H9 (cell line): ENCODE measurements at regions not wholly inside any gene's neighbourhood (a gene's known extent, or its start where the extent isn't known, plus 50 kb on each side); places are given as distances from the start of the nearest gene placed in this dataset.

ENCODE experiments used
- DNase-seq: peaks from one replicate; pipeline ENCODE4 v3.0.0-alpha.2; 2017
- H2AFZ ChIP-seq: one replicate; pipeline ENCODE4 v1.6.1; 2013; ENCODE audit warnings: mild to moderate bottlenecking, low read length, control low read depth, moderate library complexity
- H2AK5ac ChIP-seq: 2 replicates; pipeline ENCODE4 v1.6.1; 2013; ENCODE audit warnings: low read length, control low read depth, mixed read lengths; ENCODE audit not compliant: insufficient read length
- H2BK120ac ChIP-seq: one replicate; pipeline ENCODE4 v1.6.1; 2013; ENCODE audit warnings: low read depth, mild to moderate bottlenecking, low read length, control low read depth, inconsistent platforms; ENCODE audit not compliant: poor library complexity, severe bottlenecking
- H2BK12ac ChIP-seq: 2 replicates; pipeline ENCODE4 v1.6.1; 2013; ENCODE audit warnings: low read length, control low read depth, mixed read lengths, low read depth; ENCODE audit not compliant: insufficient read length
- H2BK15ac ChIP-seq: 2 replicates; pipeline ENCODE4 v1.6.1; 2013; ENCODE audit warnings: low read depth, low read length, control low read depth
- H2BK20ac ChIP-seq: one replicate; pipeline ENCODE4 v1.6.1; 2013; ENCODE audit warnings: low read depth, mild to moderate bottlenecking, low read length, control low read depth, inconsistent platforms; ENCODE audit not compliant: poor library complexity, severe bottlenecking
- H2BK5ac ChIP-seq: 2 replicates; pipeline ENCODE4 v1.6.1; 2013; ENCODE audit warnings: low read length, control low read depth, mixed read lengths; ENCODE audit not compliant: insufficient read length
- H3K14ac ChIP-seq: 2 replicates; pipeline ENCODE4 v1.6.1; 2013; ENCODE audit warnings: low read length, control low read depth; ENCODE audit not compliant: insufficient read depth
- H3K18ac ChIP-seq: 2 replicates; pipeline ENCODE4 v1.6.1; 2013; ENCODE audit warnings: low read depth, mild to moderate bottlenecking, mixed read lengths, low read length, control low read depth; ENCODE audit not compliant: insufficient read length
- H3K23ac ChIP-seq: 2 replicates; pipeline ENCODE4 v1.6.1; 2013; ENCODE audit warnings: low read length, control low read depth, mixed read lengths, low read depth; ENCODE audit not compliant: insufficient read length
- H3K23me2 ChIP-seq: 2 replicates; pipeline ENCODE4 v1.6.1; 2013; ENCODE audit warnings: low read depth, mild to moderate bottlenecking, mixed read lengths, low read length, control low read depth; ENCODE audit not compliant: insufficient read length, poor library complexity, severe bottlenecking
- H3K27ac ChIP-seq: 2 replicates; pipeline ENCODE4 v1.5.1; 2013; ENCODE audit warnings: low read length, control low read depth, mixed read lengths, low read depth; ENCODE audit not compliant: insufficient read length
- H3K27me3 ChIP-seq: 2 replicates; pipeline ENCODE4 v1.6.1; 2013; ENCODE audit warnings: low read length, control low read depth, inconsistent platforms; ENCODE audit not compliant: insufficient read depth
- H3K4ac ChIP-seq: 2 replicates; pipeline ENCODE4 v1.6.1; 2013; ENCODE audit warnings: low read depth, mild to moderate bottlenecking, control low read depth, inconsistent platforms, low read length, moderate library complexity
- H3K4me1 ChIP-seq: 2 replicates; pipeline ENCODE4 v1.6.1; 2013; ENCODE audit warnings: low read length, control low read depth, inconsistent platforms; ENCODE audit not compliant: insufficient read depth
- H3K4me2 ChIP-seq: 2 replicates; pipeline ENCODE4 v1.6.1; 2013; ENCODE audit warnings: low read length, control low read depth, mixed read lengths; ENCODE audit not compliant: insufficient read length, insufficient read depth
- H3K56ac ChIP-seq: 2 replicates; pipeline ENCODE4 v1.6.1; 2013; ENCODE audit warnings: low read depth, mild to moderate bottlenecking, mixed read lengths, low read length, control low read depth; ENCODE audit not compliant: insufficient read length
- H3K79me1 ChIP-seq: 2 replicates; pipeline ENCODE4 v1.6.1; 2013; ENCODE audit warnings: low read depth, mild to moderate bottlenecking, moderate library complexity, low read length, control low read depth, inconsistent platforms; ENCODE audit not compliant: insufficient read depth, poor library complexity, severe bottlenecking
- H3K79me2 ChIP-seq: 2 replicates; pipeline ENCODE4 v1.6.1; 2013; ENCODE audit warnings: low read length, control low read depth, inconsistent platforms; ENCODE audit not compliant: insufficient read depth
- H3K9ac ChIP-seq: 2 replicates; pipeline ENCODE4 v1.6.1; 2013; ENCODE audit warnings: low read length, control low read depth, mixed read lengths; ENCODE audit not compliant: insufficient read length; ENCODE audit errors: extremely low read depth
- H3K9me3 ChIP-seq: one replicate; pipeline ENCODE4 v1.6.1; 2013; ENCODE audit warnings: low read depth, low read length, inconsistent platforms; ENCODE audit not compliant: control insufficient read depth
- H3T11ph ChIP-seq: one replicate; pipeline ENCODE4 v1.6.1; 2013; ENCODE audit warnings: mild to moderate bottlenecking, low read length, control low read depth, inconsistent platforms
- H4K20me1 ChIP-seq: one replicate; pipeline ENCODE4 v1.6.1; 2013; ENCODE audit not compliant: control insufficient read depth, insufficient read length, insufficient read depth
- H4K5ac ChIP-seq: 2 replicates; pipeline ENCODE4 v1.6.1; 2013; ENCODE audit warnings: low read depth, mild to moderate bottlenecking, mixed read lengths, low read length, control low read depth; ENCODE audit not compliant: insufficient read length
- H4K8ac ChIP-seq: replicated peaks from 2 replicates; pipeline ENCODE4 v1.6.1; 2013; ENCODE audit warnings: low read length, control low read depth, mixed read lengths, low read depth; ENCODE audit not compliant: insufficient read length
- H4K91ac ChIP-seq: 2 replicates; pipeline ENCODE4 v1.6.1; 2013; ENCODE audit warnings: low read depth, mild to moderate bottlenecking, moderate library complexity, mixed read lengths, low read length, control low read depth; ENCODE audit not compliant: insufficient read length
- H3K27ac Mint-ChIP-seq, 3 experiments: 2 replicates in 2 of 3; 3 replicates in 1 of 3; pipeline ENCODE4 v1.8.0; 2020 to 2021; ENCODE audit warnings: mixed read lengths in 3 of 3, mild to moderate bottlenecking in 1 of 3, moderate library complexity in 1 of 3
- H3K27me3 Mint-ChIP-seq: 2 replicates; pipeline ENCODE4 v1.8.0; 2021; ENCODE audit warnings: low read depth, mild to moderate bottlenecking, moderate library complexity, mixed read lengths
- H3K36me3 Mint-ChIP-seq, 3 experiments: 2 replicates in 2 of 3; 3 replicates in 1 of 3; pipeline ENCODE4 v1.8.0; 2020 to 2021; ENCODE audit warnings: low read depth in 3 of 3, mixed read lengths in 3 of 3; ENCODE audit not compliant: insufficient read depth in 1 of 3
- H3K4me1 Mint-ChIP-seq, 2 experiments: 2 replicates each; pipeline ENCODE4 v1.8.0; 2020; ENCODE audit warnings: mixed read lengths in 2 of 2
- H3K4me3 Mint-ChIP-seq, 2 experiments: 2 replicates in 1 of 2; 3 replicates in 1 of 2; pipeline ENCODE4 v1.8.0; 2020 to 2021; ENCODE audit warnings: mild to moderate bottlenecking in 2 of 2, mixed read lengths in 2 of 2, moderate library complexity in 1 of 2
- H3K9me3 Mint-ChIP-seq, 2 experiments: 2 replicates in 1 of 2; 3 replicates in 1 of 2; pipeline ENCODE4 v1.8.0; 2020; ENCODE audit warnings: mild to moderate bottlenecking in 2 of 2, mixed read lengths in 2 of 2, moderate library complexity in 1 of 2
- CTCF ChIP-seq: fragments of 200-600 bp; sonication (generic); conservative IDR thresholded peaks from 3 replicates; pipeline ENCODE4 v1.8.0; 2021; ENCODE audit warnings: antibody characterized with exemption, mild to moderate bottlenecking
- WGBS: extraction: QIAGEN DNeasy Blood & Tissue Kit; methylation state at CpG from one replicate; pipeline ENCODE4 v1.1.7; 2013; ENCODE audit warnings: missing lambda C conversion rate, low lambda C conversion rate, mixed read lengths; ENCODE audit not compliant: insufficient read length; ENCODE audit errors: extremely low coverage; 5-methylcytosine and 5-hydroxymethylcytosine counted together

GRCh38 chr12:111158992-111159391, 209.9 kb downstream of the PHETA1 start:
- Mint-ChIP-seq H3K4me1 (peaks cover 26 to 40% of the 10 kb centered on the region in 2 experiments), H3K27me3 (peaks cover 4% of the 10 kb centered on the region), H3K36me3 (no peaks in the 10 kb centered on the region), H3K4me3 (no peak overlapping the region), H3K27ac (peak overlapping the region in 2 of 3 experiments; percentile 45 to 74; a peak in 3 of 7 replicates), H3K9me3 (no peaks in the 10 kb centered on the region)
- H3K23me2 ChIP-seq = no peaks in the 10 kb centered on the region
- no peak overlapping the region for H4K5ac ChIP-seq
- no peak overlapping the region for H2AFZ ChIP-seq
- no peak overlapping the region for H2BK20ac ChIP-seq
- WGBS = no CpG with 5 or more reads among the region's 8 CpGs
- H2BK12ac ChIP-seq = no peak overlapping the region
- H2BK120ac ChIP-seq = no peak overlapping the region
- H3K14ac ChIP-seq = no peak overlapping the region; the same call in 1 of the 2 replicates
- no peak overlapping the region for H3K4me2 ChIP-seq
- no peaks in the 10 kb centered on the region for H3K79me2 ChIP-seq
- H3K56ac ChIP-seq = no peak overlapping the region
- H3K9ac ChIP-seq = no peak overlapping the region
- H4K8ac ChIP-seq = no peak overlapping the region
- H3K23ac ChIP-seq = no peak overlapping the region
- no peak overlapping the region for H3K4ac ChIP-seq
- H3K79me1 ChIP-seq = no peaks in the 10 kb centered on the region
- H2BK15ac ChIP-seq = no peak overlapping the region
- no peaks in the 10 kb centered on the region for H3K9me3 ChIP-seq
- H2AK5ac ChIP-seq = no peak overlapping the region
- no peak overlapping the region for H4K91ac ChIP-seq
- no peak overlapping the region for H3T11ph ChIP-seq
- TF ChIP-seq CTCF = no peak
- DNase-seq = peak; percentile 49
- H4K20me1 ChIP-seq = no peaks in the 10 kb centered on the region
- H3K4me1 ChIP-seq = peaks cover 5% of the 10 kb centered on the region; the same call in 1 of the 2 replicates
- no peak overlapping the region for H3K18ac ChIP-seq
- H2BK5ac ChIP-seq = no peak overlapping the region
- H3K27me3 ChIP-seq = no peaks in the 10 kb centered on the region
- no peak overlapping the region for H3K27ac ChIP-seq
